ENCODE measurements at regions not wholly inside any gene's neighbourhood (a gene's known extent, or its start where the extent isn't known, plus 50 kb on each side); places are given as distances from the start of the nearest gene placed in this dataset.

DNA sequence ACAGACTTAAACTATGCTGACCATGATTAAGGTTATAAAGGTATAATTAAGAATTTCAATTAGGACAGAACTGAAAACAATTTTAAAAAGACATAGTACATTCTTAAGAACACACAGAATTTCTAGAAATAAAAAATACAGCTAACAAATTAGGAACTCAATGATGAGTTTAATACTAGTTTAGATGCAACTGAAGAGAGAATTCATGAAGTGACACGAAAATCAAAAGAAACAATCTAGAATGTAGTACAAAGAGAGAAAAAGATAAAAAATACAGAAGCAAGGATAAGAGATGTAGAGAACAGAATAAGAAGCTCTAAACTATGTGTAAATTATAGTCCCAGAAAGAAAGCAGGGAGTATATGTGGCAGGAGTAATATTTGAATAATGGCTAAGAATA is 187.8 kb upstream of the KRR1 start:
- TF ChIP-seq ZNF782 (CRISPR knock-in tag; IDR thresholded peaks at IDR 0.05; ENCODE audit: borderline replicate concordance) (no peak), ZNF790 (CRISPR knock-in tag; IDR thresholded peaks at IDR 0.05; ENCODE audit: borderline replicate concordance) (no peak), MIXL1 (CRISPR knock-in tag; IDR thresholded peaks at IDR 0.05) (no peak), ZNF607 (CRISPR knock-in tag; IDR thresholded peaks at IDR 0.05; ENCODE audit: borderline replicate concordance) (no peak), ZNF333 (CRISPR knock-in tag; IDR thresholded peaks at IDR 0.05; ENCODE audit: borderline replicate concordance) (no peak), RELA (CRISPR knock-in tag; IDR thresholded peaks at IDR 0.05) (no peak), ATF1 (CRISPR knock-in tag; IDR thresholded peaks at IDR 0.05) (no peak), ZNF674 (CRISPR knock-in tag; IDR thresholded peaks at IDR 0.05; ENCODE audit: low read depth) (no peak), NFATC3 (CRISPR knock-in tag; IDR thresholded peaks at IDR 0.05) (no peak), ZNF746 (CRISPR knock-in tag; IDR thresholded peaks at IDR 0.05) (no peak)
- TF ChIP-seq, protein P1, sequence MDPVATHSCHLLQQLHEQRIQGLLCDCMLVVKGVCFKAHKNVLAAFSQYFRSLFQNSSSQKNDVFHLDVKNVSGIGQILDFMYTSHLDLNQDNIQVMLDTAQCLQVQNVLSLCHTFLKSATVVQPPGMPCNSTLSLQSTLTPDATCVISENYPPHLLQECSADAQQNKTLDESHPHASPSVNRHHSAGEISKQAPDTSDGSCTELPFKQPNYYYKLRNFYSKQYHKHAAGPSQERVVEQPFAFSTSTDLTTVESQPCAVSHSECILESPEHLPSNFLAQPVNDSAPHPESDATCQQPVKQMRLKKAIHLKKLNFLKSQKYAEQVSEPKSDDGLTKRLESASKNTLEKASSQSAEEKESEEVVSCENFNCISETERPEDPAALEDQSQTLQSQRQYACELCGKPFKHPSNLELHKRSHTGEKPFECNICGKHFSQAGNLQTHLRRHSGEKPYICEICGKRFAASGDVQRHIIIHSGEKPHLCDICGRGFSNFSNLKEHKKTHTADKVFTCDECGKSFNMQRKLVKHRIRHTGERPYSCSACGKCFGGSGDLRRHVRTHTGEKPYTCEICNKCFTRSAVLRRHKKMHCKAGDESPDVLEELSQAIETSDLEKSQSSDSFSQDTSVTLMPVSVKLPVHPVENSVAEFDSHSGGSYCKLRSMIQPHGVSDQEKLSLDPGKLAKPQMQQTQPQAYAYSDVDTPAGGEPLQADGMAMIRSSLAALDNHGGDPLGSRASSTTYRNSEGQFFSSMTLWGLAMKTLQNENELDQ (CRISPR knock-in tag; IDR thresholded peaks at IDR 0.05; ENCODE audit: borderline replicate concordance), result no peak
